OCI-LY1 (cell line): ENCODE measurements at regions not wholly inside any gene's neighbourhood (a gene's known extent, or its start where the extent isn't known, plus 50 kb on each side); places are given as distances from the start of the nearest gene placed in this dataset.

Experiments
- CTCF ChIP-seq: fragments of 200-600 bp; sonication (generic), shearing (Covaris generic); IDR thresholded peaks from 2 replicates; pipeline ENCODE4 v1.5.1; 2017; ENCODE audit warnings: mild to moderate bottlenecking, antibody characterized with exemption, low read length, moderate library complexity, mixed read lengths
- EZH2 ChIP-seq: fragments of 200-600 bp; sonication (generic), shearing (Covaris generic); IDR thresholded peaks from 2 replicates; pipeline ENCODE4 v1.8.0; 2017; ENCODE audit warnings: borderline replicate concordance, mixed run types, mild to moderate bottlenecking, antibody characterized with exemption, low read length, moderate library complexity, mixed read lengths

- peak; percentile 37; the same call in 1 of the 2 replicates for TF ChIP-seq CTCF
- no peak for TF ChIP-seq EZH2
These were observed 62.2 kb upstream of the INCENP start for GRCh38 chr11:62061356-62062222.
